AG08396 (cell line): ENCODE measurements at regions not wholly inside any gene's neighbourhood (a gene's known extent, or its start where the extent isn't known, plus 50 kb on each side); places are given as distances from the start of the nearest gene placed in this dataset.

Source experiments
- DNase-seq: peaks from one replicate; pipeline ENCODE4 v3.0.0; 2012; ENCODE audit warnings: low spot score, mixed read lengths

GRCh38 chr2:204049635-204050034 lies 113.1 kb downstream of the ICOS start:
- DNase-seq = no peak

DNA sequence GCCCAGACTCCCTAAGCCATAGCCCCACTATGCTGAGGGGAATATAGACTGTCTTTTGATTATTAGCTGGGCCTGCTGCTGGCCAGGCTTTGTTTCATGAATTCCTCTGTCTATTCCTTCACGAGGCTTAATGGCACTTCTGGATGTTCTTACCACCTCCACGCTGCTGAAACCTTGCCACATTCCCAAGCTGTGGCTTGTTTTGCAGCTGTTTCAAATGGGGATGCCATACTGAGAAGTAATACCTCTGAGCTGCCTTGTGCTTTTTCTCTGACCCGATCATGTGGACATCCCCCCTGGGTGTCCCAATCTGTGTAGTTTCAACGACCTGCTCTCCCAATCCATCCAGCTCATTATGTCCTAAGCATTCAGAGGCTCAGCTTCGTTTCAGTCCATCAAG lies 114.1 kb downstream of the ICOS start:
- no peak for DNase-seq

- no peak for DNase-seq
Measured at GRCh38 chr2:204051476-204051875, 114.9 kb downstream of the ICOS start.

DNA sequence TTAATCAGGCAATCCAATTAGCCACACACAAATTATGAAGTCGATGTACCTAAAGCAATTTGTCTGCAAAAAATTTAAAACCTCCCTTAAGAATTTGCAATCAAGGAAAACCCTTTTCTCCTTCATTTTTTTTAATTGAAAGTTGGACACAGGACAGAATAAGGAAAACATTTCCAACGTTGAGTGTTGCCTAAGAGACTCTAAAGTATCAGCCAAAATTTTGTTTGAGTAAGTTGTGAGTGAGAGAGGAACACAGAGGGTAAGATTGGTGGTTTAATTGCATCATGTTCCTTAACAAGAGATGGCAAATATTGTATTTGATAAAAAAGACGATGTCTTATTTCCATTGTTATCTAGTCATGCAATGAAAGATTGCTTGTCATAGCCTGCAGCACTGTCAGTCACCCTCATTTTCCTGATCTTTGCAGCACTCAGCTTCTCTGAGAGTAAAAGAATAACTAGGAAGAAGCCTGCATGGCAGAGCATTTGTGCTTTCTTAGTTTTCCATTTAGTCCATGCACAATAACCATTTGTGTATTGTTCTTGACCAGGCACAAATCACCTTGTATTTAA lies 115.5 kb downstream of the ICOS start:
- DNase-seq = no peak

DNA sequence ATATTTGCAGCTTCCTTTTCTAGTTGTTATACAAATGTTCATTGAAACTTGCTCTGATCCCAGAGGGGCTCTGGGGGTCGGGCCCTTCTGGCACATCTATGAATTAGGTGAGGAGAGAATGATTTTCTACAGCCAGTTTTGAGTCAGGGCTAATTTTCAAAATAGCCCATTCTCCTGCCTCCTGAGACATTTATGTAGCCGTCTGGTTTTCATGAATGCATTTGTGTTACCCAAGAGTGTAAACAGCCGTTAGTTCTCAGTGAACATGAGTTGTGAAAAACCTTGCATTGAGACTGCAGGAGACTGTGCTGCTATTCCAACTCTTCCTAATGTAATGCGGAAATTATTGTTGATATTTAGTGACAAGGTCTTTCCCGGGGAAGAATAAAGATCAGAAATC lies 122.5 kb downstream of the ICOS start:
- no peak for DNase-seq

GRCh38 chr2:204060841-204061240 lies 124.3 kb downstream of the ICOS start:
- no peak for DNase-seq

DNA sequence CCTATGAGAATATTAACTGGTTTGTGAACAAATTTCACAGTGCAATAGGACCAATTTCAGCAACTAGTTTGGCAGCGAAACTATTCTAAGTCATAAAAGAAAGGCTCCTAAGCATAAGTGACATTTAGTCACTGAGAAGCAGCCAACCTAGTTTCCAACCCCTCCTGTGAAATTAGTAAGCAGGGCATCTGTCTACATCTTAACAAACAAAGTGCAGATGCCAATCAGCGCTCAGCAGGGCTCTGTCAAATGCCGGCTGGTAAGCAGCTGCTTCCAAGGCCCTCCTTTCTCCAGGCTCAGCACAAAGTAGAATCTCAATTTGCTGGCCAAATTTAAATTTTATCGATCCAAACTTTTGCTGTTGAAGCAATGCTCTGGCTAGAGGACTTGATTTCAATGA lies 124.7 kb downstream of the ICOS start:
- DNase-seq = no peak

- DNase-seq = no peak
Measured at GRCh38 chr2:204064119-204064518, 127.6 kb downstream of the ICOS start.

DNA sequence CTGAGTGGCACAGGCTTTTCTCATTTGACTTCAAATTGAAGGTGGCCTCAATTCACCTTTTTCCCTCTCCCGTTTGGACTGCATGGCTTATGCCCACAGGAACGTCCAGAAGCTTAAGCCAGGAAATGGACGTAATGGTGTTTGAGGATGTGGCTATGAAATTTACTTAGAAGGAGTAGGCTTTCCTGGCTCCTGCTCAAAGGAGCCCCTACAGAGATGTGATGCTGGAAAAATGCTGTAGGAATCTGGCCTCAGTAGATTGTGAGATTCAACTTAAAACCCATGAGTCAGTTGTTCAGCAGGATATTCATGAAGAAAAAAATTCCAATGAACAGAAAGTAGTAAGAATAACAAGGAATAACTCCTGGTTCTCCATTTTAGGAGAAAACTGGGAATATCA lies 129.0 kb downstream of the ICOS start:
- no peak for DNase-seq

DNA sequence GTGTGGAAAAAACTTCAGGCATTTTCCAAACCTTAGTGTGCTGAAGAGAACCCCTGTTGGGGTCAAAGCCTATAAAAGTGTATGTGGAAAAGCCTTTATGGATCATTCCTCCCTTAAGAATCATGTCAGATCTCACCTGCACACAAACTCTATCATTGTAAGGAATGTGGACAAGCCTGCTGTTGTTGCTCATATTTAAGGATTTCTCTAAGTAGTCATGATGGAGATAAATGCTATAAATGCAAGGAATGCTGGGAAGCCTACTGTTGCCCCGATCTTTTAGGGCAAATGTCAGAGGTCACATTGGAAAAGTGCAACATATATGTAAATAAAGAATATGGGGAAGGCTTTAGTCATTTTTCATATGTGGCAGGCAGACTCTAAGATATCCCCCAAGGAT lies 129.5 kb downstream of the ICOS start:
- DNase-seq = no peak

- no peak for DNase-seq
Measured at GRCh38 chr2:204069804-204070203, 133.2 kb downstream of the ICOS start.

DNA sequence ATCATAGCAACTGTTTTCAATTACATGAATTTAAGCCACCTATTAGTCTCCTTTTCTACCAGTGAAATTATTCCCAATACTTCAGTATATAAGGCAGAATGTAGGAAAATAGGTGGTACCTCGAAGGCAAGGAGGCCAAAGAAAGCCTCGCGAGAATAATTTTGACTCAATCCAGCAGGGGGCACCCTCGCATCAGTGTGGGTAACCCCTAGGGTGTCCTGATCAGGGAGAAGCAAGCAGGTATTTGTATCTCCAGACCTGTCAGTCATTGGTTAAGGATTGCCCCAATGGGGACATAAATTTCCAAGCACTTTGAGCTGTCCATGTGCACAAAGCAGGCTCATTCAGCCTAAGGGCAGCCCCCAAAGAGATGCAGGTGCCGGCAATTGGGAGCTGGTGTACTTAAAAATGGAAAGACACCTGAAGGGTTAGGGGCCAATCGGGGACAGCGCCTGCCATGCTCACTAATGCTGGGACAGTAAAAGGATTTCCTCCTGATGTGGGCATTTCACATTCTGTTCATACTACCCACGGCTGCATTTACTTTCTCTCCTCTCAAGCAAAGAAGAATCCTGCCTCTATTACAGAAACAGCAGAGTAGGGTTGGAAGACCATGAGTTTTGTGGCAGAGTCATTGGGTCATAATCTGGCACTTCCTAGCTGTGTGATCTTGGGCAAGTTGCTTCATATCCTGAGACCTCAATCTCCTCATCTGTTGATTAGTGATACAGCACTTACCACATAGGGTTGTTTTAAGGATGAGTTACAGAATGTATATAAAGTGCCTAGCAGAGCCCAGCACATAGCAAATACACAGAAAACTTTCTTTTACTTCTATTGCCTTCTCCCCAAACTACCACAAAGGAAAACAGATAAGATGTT lies 136.1 kb downstream of the ICOS start:
- DNase-seq = peak; percentile 34

- no peak for DNase-seq
Measured at GRCh38 chr2:204074456-204074855, 137.9 kb downstream of the ICOS start.

DNA sequence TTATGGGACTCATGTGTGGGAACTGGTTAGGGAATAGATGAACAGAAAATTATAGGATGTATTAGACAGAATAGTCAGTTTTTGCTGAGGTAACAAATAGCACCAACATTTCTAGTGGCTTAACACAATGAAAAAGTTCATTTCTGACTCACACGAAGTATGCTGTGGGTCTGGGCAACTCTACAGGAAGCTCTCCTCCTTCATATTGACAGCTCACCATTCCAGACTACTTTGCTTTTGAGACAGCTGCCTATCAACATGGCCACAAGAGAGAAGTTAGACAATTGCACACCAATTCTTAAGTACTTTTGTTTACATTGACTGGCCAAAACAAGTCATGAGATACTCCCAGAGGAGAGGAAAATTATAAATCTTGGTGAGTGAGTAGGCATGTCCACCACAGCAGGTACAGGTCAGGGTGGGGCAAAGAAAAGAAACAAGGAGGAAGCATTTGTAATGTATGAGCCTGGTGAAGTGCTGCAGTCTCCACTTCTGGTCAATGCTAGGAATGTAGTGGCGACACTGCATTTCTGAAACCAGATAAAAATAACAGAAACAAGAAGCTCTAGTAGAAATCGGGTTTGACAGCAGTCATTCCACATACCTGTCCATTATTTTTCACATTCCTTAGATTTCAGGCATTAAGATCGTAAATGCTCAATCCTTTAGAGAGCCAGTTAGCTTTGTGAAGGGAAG lies 141.6 kb downstream of the ICOS start:
- no peak for DNase-seq

GRCh38 chr2:204081487-204082425 lies 145.2 kb downstream of the ICOS start:
- no peak for DNase-seq

- no peak for DNase-seq
Measured at GRCh38 chr2:204086167-204086566, 149.6 kb downstream of the ICOS start.

GRCh38 chr2:204089105-204089504 lies 152.5 kb downstream of the ICOS start:
- no peak for DNase-seq

DNA sequence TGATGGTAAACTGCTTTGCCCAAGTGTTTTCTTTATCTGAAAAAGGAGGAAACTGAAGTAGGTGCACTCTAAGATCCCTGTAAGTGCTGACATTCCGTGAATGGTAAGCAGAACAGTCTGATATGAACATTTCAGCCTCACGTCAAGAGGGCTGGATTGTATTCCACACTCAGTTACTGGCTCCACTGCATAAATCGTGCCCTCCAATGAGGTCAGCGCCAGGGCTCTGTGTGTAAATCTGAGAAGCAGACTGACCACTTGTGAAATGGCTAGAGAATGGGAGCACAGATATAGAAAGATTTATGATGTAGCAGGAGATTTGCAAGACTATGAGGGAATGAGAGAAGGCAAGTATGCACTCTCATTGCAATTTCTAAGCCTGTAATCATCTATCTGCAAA lies 153.0 kb downstream of the ICOS start:
- DNase-seq = no peak

- no peak for DNase-seq
Measured at GRCh38 chr2:204090021-204090420, 153.5 kb downstream of the ICOS start.

DNA sequence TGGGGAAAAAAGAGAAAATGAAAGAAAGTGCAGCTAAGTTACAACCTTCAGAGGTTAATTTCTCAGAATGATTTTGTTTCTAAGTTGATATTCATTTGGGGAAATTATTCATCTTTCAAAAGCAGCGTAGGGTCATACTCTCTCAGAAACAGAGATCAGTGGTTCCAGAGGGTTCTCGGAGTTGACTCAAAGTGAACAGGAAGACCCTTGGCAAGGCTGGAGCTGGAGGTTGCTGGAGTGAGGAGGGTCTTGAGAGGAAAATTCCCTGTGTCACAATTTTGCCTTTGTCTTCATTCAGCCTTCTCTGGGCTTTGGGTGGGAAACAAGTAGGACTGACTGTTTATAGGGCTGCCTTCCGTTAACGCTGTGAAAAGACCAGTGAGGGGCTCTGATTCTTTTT lies 168.2 kb downstream of the ICOS start:
- no peak for DNase-seq

GRCh38 chr2:204108330-204108751 lies 171.8 kb downstream of the ICOS start:
- peak; percentile 21 for DNase-seq

DNA sequence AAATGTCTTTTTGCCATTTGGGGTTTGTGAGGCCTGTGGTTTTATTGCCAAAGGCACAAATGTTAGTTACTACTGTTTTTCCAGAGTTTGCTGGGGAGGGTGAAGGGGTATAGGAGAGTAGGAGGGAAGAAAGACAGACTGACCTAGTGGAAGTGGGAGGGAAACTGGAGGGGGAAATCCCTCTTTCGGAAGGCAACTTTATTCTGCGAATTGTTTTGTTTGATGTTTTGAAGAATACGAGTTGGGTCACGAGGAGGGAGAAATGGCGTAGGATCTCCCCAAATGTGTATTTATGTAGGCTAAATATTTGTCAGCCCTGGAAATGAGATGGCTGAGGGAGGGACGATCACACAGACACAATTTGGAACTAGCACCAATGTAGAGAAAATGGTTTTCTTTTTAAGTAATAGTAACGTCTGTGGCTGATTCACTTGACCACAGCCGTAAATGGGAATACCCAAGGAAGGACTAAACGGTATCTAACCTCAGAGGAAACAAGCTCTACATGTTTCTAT lies 172.3 kb downstream of the ICOS start:
- no peak for DNase-seq
